GM12878 (cell line): ENCODE measurements at regions not wholly inside any gene's neighbourhood (a gene's known extent, or its start where the extent isn't known, plus 50 kb on each side); places are given as distances from the start of the nearest gene placed in this dataset.

Experiments
- ATAC-seq: fragments of 200-7000 bp; cut with Tn5 transposase; 3 replicates; pipeline ENCODE4 v1.9.1; 2020; ENCODE audit warnings: mild to moderate bottlenecking, moderate library complexity
- BruUV-seq: library from RNA; stranded (reverse); fragments of 400-500 nt; replicated peaks from 2 replicates; lab custom pipeline; 2021; lab: Mats Ljungman, UMichigan
- CTCF ChIA-PET: fragments of 300-600 bp; sonication (Branson Sonifier 250); formaldehyde crosslinking; extraction: SDS; loops from one replicate; lab custom pipeline; 2021; ENCODE audit warnings: inconsistent platforms; lab: Yijun Ruan, JAX
- POLR2A ChIA-PET: fragments of 350-600 bp; formaldehyde crosslinking; extraction: SDS; loops from one replicate; lab custom pipeline; 2021; ENCODE audit warnings: inconsistent platforms; lab: Charles Lee
- RAD21 ChIA-PET: fragments of 300-600 bp; sonication (Branson Sonifier 250); formaldehyde crosslinking; loops from one replicate; lab custom pipeline; 2023; ENCODE audit warnings: antibody characterized with exemption; ENCODE audit not compliant: unreplicated experiment; lab: Charles Lee
- SMC1A ChIA-PET: fragments of 300-600 bp; sonication (Branson Sonifier 250); formaldehyde crosslinking; loops from one replicate; lab custom pipeline; 2023; ENCODE audit not compliant: unreplicated experiment, uncharacterized antibody; lab: Charles Lee
- DNase-seq: peaks from one replicate; pipeline ENCODE4 v3.0.0-alpha.2; 2011; ENCODE audit warnings: low read depth, low spot score
- FAIRE-seq: peaks from 3 replicates; lab custom pipeline; 2011; peaks lifted over from hg19 to GRCh38; lab: Jason Lieb, UNC
- H2AFZ ChIP-seq: 2 replicates; pipeline ENCODE4 v1.6.0; 2011; ENCODE audit warnings: low read depth, low read length, control low read depth; ENCODE audit not compliant: control insufficient read depth
- H3K27ac ChIP-seq: 2 replicates; pipeline ENCODE4 v1.5.1; 2011; ENCODE audit warnings: control low read depth; ENCODE audit not compliant: control insufficient read depth, insufficient read depth
- H3K27me3 ChIP-seq, 2 experiments: replicated peaks in 1 of 2; 2 replicates each; pipeline versions ENCODE4 v1.6.0 to v1.6.1; 2011; ENCODE audit warnings: low read length in 1 of 2; ENCODE audit not compliant: control insufficient read depth in 2 of 2, insufficient read depth in 2 of 2
- H3K36me3 ChIP-seq, 2 experiments: 2 replicates each; pipeline ENCODE4 v1.5.1; 2011; ENCODE audit warnings: low read length in 1 of 2; ENCODE audit not compliant: control insufficient read depth in 2 of 2, insufficient read depth in 2 of 2
- H3K4me1 ChIP-seq: 2 replicates; pipeline ENCODE4 v1.6.1; 2011; ENCODE audit warnings: mild to moderate bottlenecking, low read length, moderate library complexity, mixed read lengths; ENCODE audit not compliant: control insufficient read depth, insufficient read depth
- H3K4me2 ChIP-seq: 2 replicates; pipeline ENCODE4 v1.6.0; 2011; ENCODE audit warnings: control low read depth; ENCODE audit not compliant: control insufficient read depth, insufficient read depth
- H3K4me3 ChIP-seq: fragments of 200-600 bp; sonication (generic); 2 replicates; pipeline ENCODE4 v1.5.1; 2016
- H3K79me2 ChIP-seq: 2 replicates; pipeline ENCODE4 v1.6.0; 2011; ENCODE audit warnings: low read length; ENCODE audit not compliant: control insufficient read depth, insufficient read depth
- H3K9ac ChIP-seq: 2 replicates; pipeline ENCODE4 v1.8.0; 2011; ENCODE audit warnings: low read length, control low read depth, mixed read lengths; ENCODE audit not compliant: control insufficient read depth, insufficient read depth
- H3K9me3 ChIP-seq: replicated peaks from 3 replicates; pipeline ENCODE4 v1.5.1; 2011; ENCODE audit warnings: mild to moderate bottlenecking, low read length; ENCODE audit not compliant: control insufficient read depth, insufficient read depth
- H4K20me1 ChIP-seq: 2 replicates; pipeline ENCODE4 v1.6.0; 2011; ENCODE audit not compliant: control insufficient read depth, insufficient read depth
- CBX5 ChIP-seq: sonication (generic); IDR thresholded peaks from 2 replicates; pipeline ENCODE4 v1.6.1; 2016; ENCODE audit warnings: low read depth, moderate library complexity, mild to moderate bottlenecking, inconsistent platforms
- CTCF ChIP-seq, 3 experiments: IDR thresholded peaks in 2 of 3; conservative IDR thresholded peaks in 1 of 3; 2 replicates each; pipeline ENCODE4 v1.5.1; 2011; ENCODE audit warnings: low read depth in 3 of 3, low read length in 3 of 3, mild to moderate bottlenecking in 3 of 3, control low read depth in 2 of 3, moderate library complexity in 2 of 3, inconsistent platforms in 1 of 3, mixed read lengths in 1 of 3; ENCODE audit not compliant: control insufficient read depth in 2 of 3, insufficient read depth in 1 of 3; ENCODE audit errors: extremely low read depth in 1 of 3
- IKZF2 ChIP-seq, 2 experiments: fragments of 450-650 bp; IDR thresholded peaks; 2 replicates each; pipeline ENCODE4 v1.6.1; 2017; ENCODE audit warnings: mild to moderate bottlenecking in 2 of 2, moderate library complexity in 2 of 2
- IRF3 ChIP-seq: fragments of 450-650 bp; IDR thresholded peaks from 2 replicates; pipeline ENCODE4 v1.6.1; 2014; ENCODE audit warnings: mild to moderate bottlenecking
- KAT2A ChIP-seq: conservative IDR thresholded peaks from 2 replicates; pipeline ENCODE4 v1.6.1; 2011; ENCODE audit warnings: low read depth, low read length; ENCODE audit not compliant: control insufficient read depth
- NFYB ChIP-seq: IDR thresholded peaks from 2 replicates; pipeline ENCODE4 v1.6.1; 2011; ENCODE audit warnings: low read depth, mild to moderate bottlenecking, low read length, improper control_type of control experiment, moderate library complexity; ENCODE audit not compliant: insufficient read depth
- POLR2AphosphoS2 ChIP-seq: IDR thresholded peaks from 2 replicates; pipeline ENCODE4 v1.6.1; 2011; ENCODE audit warnings: low read depth, mild to moderate bottlenecking, low read length, improper control_type of control experiment, moderate library complexity
- RELA ChIP-seq: fragments of 450-650 bp; IDR thresholded peaks from 2 replicates; pipeline ENCODE4 v1.8.0; 2014; ENCODE audit warnings: borderline replicate concordance; ENCODE audit not compliant: partially characterized antibody
- TARDBP ChIP-seq: IDR thresholded peaks from 2 replicates; pipeline ENCODE4 v1.6.1; 2016; ENCODE audit warnings: borderline replicate concordance
- USF1 ChIP-seq: IDR thresholded peaks from 2 replicates; pipeline ENCODE4 v1.6.1; 2011; ENCODE audit warnings: borderline replicate concordance, low read depth, mild to moderate bottlenecking, moderate library complexity, mixed read lengths, low read length; ENCODE audit not compliant: insufficient read depth; ENCODE audit errors: extremely low read length
- WGBS: methylation state at CpG from one replicate; pipeline ENCODE4 v1.1.6; 2016; ENCODE audit warnings: low lambda C conversion rate; ENCODE audit not compliant: insufficient replicate concordance, insufficient coverage; ENCODE audit errors: missing lambda C conversion rate; 5-methylcytosine and 5-hydroxymethylcytosine counted together
- in situ Hi-C: fragments of 300-500 bp; cut with MboI; formaldehyde crosslinking; loops from 9 replicates; pipeline ENCODE4 v1.14.3; 2018; ENCODE audit warnings: mixed read lengths
- intact Hi-C: fragments of 100-400 bp; cut with micrococcal nuclease; formaldehyde crosslinking; loops from one replicate; pipeline ENCODE4 v1.14.2; 2022; ENCODE audit not compliant: unreplicated experiment

- Histone ChIP-seq H3K4me3 (no peak overlapping the region), H3K36me3 (no peaks in the 10 kb centered on the region), H4K20me1 (no peaks in the 10 kb centered on the region), H3K27ac (no peak overlapping the region), H3K4me1 (no peaks in the 10 kb centered on the region), H2AFZ (no peak overlapping the region), H3K4me2 (no peak overlapping the region), H3K9ac (no peak overlapping the region)
- intact Hi-C loops, result no loop called here
- POLR2A ChIA-PET, result no interaction called here
- CTCF ChIA-PET, result no interaction called here
- SMC1A ChIA-PET, result no interaction called here
- no peak for ATAC-seq
- no peak for DNase-seq
- BruUV-seq, result no TSS peak
- no peak for FAIRE-seq
- TF ChIP-seq IKZF2 (IDR thresholded peaks at IDR 0.05), result no peak
- TF ChIP-seq CTCF (IDR thresholded peaks at IDR 0.05 in 2 of 3, conservative IDR thresholded peaks at IDR 0.05 in 1 of 3; ENCODE audit: control insufficient read depth in 2 of 3, extremely low read depth in 1 of 3, insufficient read depth in 1 of 3, low read depth in 3 of 3, low read length in 3 of 3), result 0 out of 6 replicates have a peak, but pooled peaks of 1 of the 3 experiments have one; percentile 7
- TF ChIP-seq, all 136 proteins: peak for 1
- Histone ChIP-seq H3K79me2 (no peaks in the 10 kb centered on the region), H3K9me3 (no peaks in the 10 kb centered on the region), H3K27me3 (no peaks in the 10 kb centered on the region)
- WGBS, result 45% methylated on average over 1 of the region's 1 CpG
- RAD21 ChIA-PET, result no interaction called here
- in situ Hi-C loops, result loop anchor here (10.0 kb wide), 1 partner anchor 61 kb away; no protein-coding TSS in a partner anchor
Observed at GRCh38 chrX:95823796-95824195, 860.8 kb upstream of the DIAPH2 start.

- BruUV-seq, result no TSS peak
- no peaks in the 10 kb centered on the region for H3K9me3 ChIP-seq
- H3K4me2 ChIP-seq, result no peak overlapping the region
- H4K20me1 ChIP-seq, result no peaks in the 10 kb centered on the region
- RAD21 ChIA-PET, result no interaction called here
- intact Hi-C loops (no loop called here), in situ Hi-C loops (no loop called here)
- no peak for FAIRE-seq
- no peak overlapping the region for H3K4me3 ChIP-seq
- DNase-seq, result no peak
- no peak for ATAC-seq
- no peaks in the 10 kb centered on the region for H3K27me3 ChIP-seq
- POLR2A ChIA-PET, result no interaction called here
- H2AFZ ChIP-seq, result no peak overlapping the region
- no peak overlapping the region for H3K9ac ChIP-seq
- 35% methylated on average over 6 of the region's 6 CpGs for WGBS
- no peaks in the 10 kb centered on the region for H3K79me2 ChIP-seq
- CTCF ChIA-PET, result interaction anchor here (0.8 kb wide), 1 partner anchor 1149 kb away, joined by 3 read pairs; no protein-coding TSS in a partner anchor
- SMC1A ChIA-PET, result no interaction called here
- H3K27ac ChIP-seq, result no peak overlapping the region
- TF ChIP-seq USF1 (no peak), POLR2AphosphoS2 (no peak), NFYB (no peak), IRF3 (no peak), TARDBP (no peak), KAT2A (no peak), CTCF (IDR thresholded peaks at IDR 0.05 in 2 of 3, conservative IDR thresholded peaks at IDR 0.05 in 1 of 3; ENCODE audit: control insufficient read depth in 2 of 3, extremely low read depth in 1 of 3, insufficient read depth in 1 of 3, low read depth in 3 of 3, low read length in 3 of 3) (no peak), CBX5 (no peak), RELA (no peak)
- no peaks in the 10 kb centered on the region for H3K36me3 ChIP-seq
- no peaks in the 10 kb centered on the region for H3K4me1 ChIP-seq
Observed at GRCh38 chrX:95835223-95835622, 849.4 kb upstream of the DIAPH2 start.
